ENCODE measurements at regions not wholly inside any gene's neighbourhood (a gene's known extent, or its start where the extent isn't known, plus 50 kb on each side); places are given as distances from the start of the nearest gene placed in this dataset.

- no peak overlapping the region for H3K27ac Mint-ChIP-seq (ENCODE audit: unreplicated experiment)
- Histone ChIP-seq H3K9me3 (ENCODE audit: insufficient read depth, low read depth, low read length) (no peaks in the 10 kb centered on the region), H3K4me2 (ENCODE audit: low read length) (peak overlapping the region; percentile 46), H3K4me3 (ENCODE audit: insufficient read depth, low read depth, low read length) (no peak overlapping the region), H3K9ac (ENCODE audit: low read length) (peak overlapping the region; percentile 16), H3K27me3 (ENCODE audit: insufficient read depth, low read length) (no peaks in the 10 kb centered on the region), H4K20me1 (ENCODE audit: insufficient read depth, low read length) (no peaks in the 10 kb centered on the region), H3K27ac (ENCODE audit: low read depth, low read length) (no peak overlapping the region), H3K79me2 (ENCODE audit: insufficient read depth, low read length) (peaks cover 24% of the 10 kb centered on the region), H3K36me3 (ENCODE audit: insufficient read depth, low read length) (no peaks in the 10 kb centered on the region), H3K4me1 (ENCODE audit: insufficient read depth, low read length) (peaks cover 17% of the 10 kb centered on the region), H2AFZ (ENCODE audit: low read depth, low read length) (no peak overlapping the region)
- TF ChIP-seq EZH2 (IDR thresholded peaks at IDR 0.05; ENCODE audit: insufficient read depth, low read length) (no peak), CTCF (IDR thresholded peaks at IDR 0.05; ENCODE audit: insufficient read depth, low read depth, low read length) (no peak)
- no peak for DNase-seq (ENCODE audit: low read depth)
- peaks cover 29% of the 10 kb centered on the region for H3K4me1 Mint-ChIP-seq (ENCODE audit: low read depth, unreplicated experiment)
- H3K9me3 Mint-ChIP-seq (ENCODE audit: unreplicated experiment): no peaks in the 10 kb centered on the region
- H3K4me3 Mint-ChIP-seq (ENCODE audit: unreplicated experiment): no peak overlapping the region
- no peak for FAIRE-seq
- H3K27me3 Mint-ChIP-seq (ENCODE audit: low read depth, unreplicated experiment): no peaks in the 10 kb centered on the region
- H3K36me3 Mint-ChIP-seq (ENCODE audit: low read depth, unreplicated experiment): no peaks in the 10 kb centered on the region
Measured at GRCh38 chr6:150722614-150723344, 123.1 kb downstream of the PLEKHG1 start.

GRCh38 chr6:150723345-150723658, 123.6 kb downstream of the PLEKHG1 start:
- H3K9me3 ChIP-seq (ENCODE audit: insufficient read depth, low read depth, low read length): no peaks in the 10 kb centered on the region
- no peak overlapping the region for H3K27ac Mint-ChIP-seq (ENCODE audit: unreplicated experiment)
- no peak overlapping the region for H3K4me3 Mint-ChIP-seq (ENCODE audit: unreplicated experiment)
- no peak overlapping the region for H3K4me3 ChIP-seq (ENCODE audit: insufficient read depth, low read depth, low read length)
- H3K27me3 Mint-ChIP-seq (ENCODE audit: low read depth, unreplicated experiment): no peaks in the 10 kb centered on the region
- no peaks in the 10 kb centered on the region for H3K9me3 Mint-ChIP-seq (ENCODE audit: unreplicated experiment)
- TF ChIP-seq CTCF (IDR thresholded peaks at IDR 0.05; ENCODE audit: insufficient read depth, low read depth, low read length) (no peak), EZH2 (IDR thresholded peaks at IDR 0.05; ENCODE audit: insufficient read depth, low read length) (no peak)
- no peak overlapping the region for H3K9ac ChIP-seq (ENCODE audit: low read length)
- FAIRE-seq (no peak), DNase-seq (ENCODE audit: low read depth) (no peak)
- H3K27me3 ChIP-seq (ENCODE audit: insufficient read depth, low read length): no peaks in the 10 kb centered on the region
- H3K27ac ChIP-seq (ENCODE audit: low read depth, low read length): no peak overlapping the region
- no peaks in the 10 kb centered on the region for H4K20me1 ChIP-seq (ENCODE audit: insufficient read depth, low read length)
- peak overlapping the region; percentile 46 for H3K4me2 ChIP-seq (ENCODE audit: low read length)
- H3K4me1 ChIP-seq (ENCODE audit: insufficient read depth, low read length): peaks cover 17% of the 10 kb centered on the region
- no peaks in the 10 kb centered on the region for H3K36me3 ChIP-seq (ENCODE audit: insufficient read depth, low read length)
- peaks cover 29% of the 10 kb centered on the region for H3K4me1 Mint-ChIP-seq (ENCODE audit: low read depth, unreplicated experiment)
- H3K79me2 ChIP-seq (ENCODE audit: insufficient read depth, low read length): peaks cover 26% of the 10 kb centered on the region
- no peaks in the 10 kb centered on the region for H3K36me3 Mint-ChIP-seq (ENCODE audit: low read depth, unreplicated experiment)
- H2AFZ ChIP-seq (ENCODE audit: low read depth, low read length): no peak overlapping the region

DNA sequence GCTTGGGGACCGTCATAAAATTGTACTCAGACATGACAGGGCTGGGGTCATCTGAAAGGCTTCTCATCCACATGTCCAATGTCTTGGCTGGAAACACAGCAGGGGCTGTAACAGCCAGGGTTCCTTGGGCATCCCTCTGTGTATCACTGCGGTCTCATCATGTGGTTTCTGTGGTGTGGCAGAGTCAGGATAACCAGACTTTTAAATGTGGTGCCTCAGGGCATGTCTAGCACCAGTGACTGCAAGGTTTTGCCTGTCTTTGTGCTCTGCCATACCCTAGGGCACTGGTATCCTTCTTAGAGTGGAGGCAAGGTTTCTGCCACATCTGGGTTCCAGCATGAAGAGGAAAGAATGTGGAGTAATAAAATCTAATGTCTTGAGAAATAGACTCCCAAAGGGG, 124.2 kb downstream of the PLEKHG1 start:
- Histone ChIP-seq H3K4me1 (ENCODE audit: insufficient read depth, low read length) (peaks cover 17% of the 10 kb centered on the region), H3K27me3 (ENCODE audit: insufficient read depth, low read length) (no peaks in the 10 kb centered on the region), H4K20me1 (ENCODE audit: insufficient read depth, low read length) (no peaks in the 10 kb centered on the region), H3K9ac (ENCODE audit: low read length) (no peak overlapping the region), H2AFZ (ENCODE audit: low read depth, low read length) (no peak overlapping the region), H3K27ac (ENCODE audit: low read depth, low read length) (no peak overlapping the region), H3K4me3 (ENCODE audit: insufficient read depth, low read depth, low read length) (no peak overlapping the region), H3K79me2 (ENCODE audit: insufficient read depth, low read length) (peaks cover 26% of the 10 kb centered on the region), H3K9me3 (ENCODE audit: insufficient read depth, low read depth, low read length) (no peaks in the 10 kb centered on the region), H3K4me2 (ENCODE audit: low read length) (peak overlapping the region; percentile 46), H3K36me3 (ENCODE audit: insufficient read depth, low read length) (no peaks in the 10 kb centered on the region)
- H3K4me1 Mint-ChIP-seq (ENCODE audit: low read depth, unreplicated experiment): peaks cover 28% of the 10 kb centered on the region
- no peaks in the 10 kb centered on the region for H3K27me3 Mint-ChIP-seq (ENCODE audit: low read depth, unreplicated experiment)
- H3K4me3 Mint-ChIP-seq (ENCODE audit: unreplicated experiment): no peak overlapping the region
- no peaks in the 10 kb centered on the region for H3K36me3 Mint-ChIP-seq (ENCODE audit: low read depth, unreplicated experiment)
- DNase-seq (ENCODE audit: low read depth) (peak; percentile 23), FAIRE-seq (no peak)
- TF ChIP-seq EZH2 (IDR thresholded peaks at IDR 0.05; ENCODE audit: insufficient read depth, low read length) (no peak), CTCF (IDR thresholded peaks at IDR 0.05; ENCODE audit: insufficient read depth, low read depth, low read length) (no peak)
- H3K27ac Mint-ChIP-seq (ENCODE audit: unreplicated experiment): no peak overlapping the region
- H3K9me3 Mint-ChIP-seq (ENCODE audit: unreplicated experiment): no peaks in the 10 kb centered on the region
